Spleen (tissue), 7 donors: ENCODE measurements at regions not wholly inside any gene's neighbourhood (a gene's known extent, or its start where the extent isn't known, plus 50 kb on each side); places are given as distances from the start of the nearest gene placed in this dataset.

Source experiments
- CTCF ChIP-seq, 11 experiments: fragments of 200-600 bp in 7 of 11; fragments of 450-650 bp in 4 of 11; sonication (generic) in 4 of 11; IDR thresholded peaks in 8 of 11; conservative IDR thresholded peaks in 3 of 11; 1 replicate in 7 of 11; 2 replicates in 4 of 11; pipeline versions ENCODE4 v1.4.0 to v1.8.0; 2016 to 2021; ENCODE audit warnings: antibody characterized with exemption in 11 of 11, inconsistent platforms in 4 of 11, mild to moderate bottlenecking in 1 of 11
- POLR2A ChIP-seq, 3 donors: fragments of 450-650 bp; IDR thresholded peaks; one replicate each; pipeline ENCODE4 v1.5.1; 2017; ENCODE audit warnings: antibody characterized with exemption in 3 of 3, mild to moderate bottlenecking in 1 of 3
- POLR2AphosphoS5 ChIP-seq, 3 donors: sonication (generic); formaldehyde crosslinking; IDR thresholded peaks; one replicate each; pipeline ENCODE4 v1.5.1; 2017; ENCODE audit warnings: antibody characterized with exemption in 3 of 3
- donor health status: DM: no; HTN: no; CAD: no; lungs with moderate emphysema.
- donor health status: DM: no; HTN: no; CAD: no.
- donor health status: DM: no; HTN: no; CAD: no.

- TF ChIP-seq CTCF (IDR thresholded peaks at IDR 0.05 in 8 of 11, conservative IDR thresholded peaks at IDR 0.05 in 3 of 11), result no peak
- TF ChIP-seq POLR2A (IDR thresholded peaks at IDR 0.05), result no peak
- TF ChIP-seq POLR2AphosphoS5 (IDR thresholded peaks at IDR 0.05), result no peak
Observed at GRCh38 chr5:56651893-56652292, 163.5 kb upstream of the MAP3K1 start.
